ENCODE measurements at regions not wholly inside any gene's neighbourhood (a gene's known extent, or its start where the extent isn't known, plus 50 kb on each side); places are given as distances from the start of the nearest gene placed in this dataset.

GRCh38 chr1:95806171-95806570 is 572.2 kb downstream of the RWDD3 start (continued):
- TF ChIP-seq TAF1 (IDR thresholded peaks at IDR 0.05; ENCODE audit: low read depth, low read length) = no peak

GRCh38 chr1:95809391-95809790 is 575.4 kb downstream of the RWDD3 start:
- H3K27me3 ChIP-seq (replicated peaks in 1 of 4; ENCODE audit: control insufficient read depth in 3 of 4, extremely low read depth in 1 of 4, insufficient read depth in 3 of 4, low read length in 3 of 4) = no peaks in the 10 kb centered on the region
- no peak overlapping the region for H3K9ac ChIP-seq (replicated peaks in 1 of 4; ENCODE audit: extremely low read depth in 1 of 4, low read depth in 3 of 4, low read length in 3 of 4)
- H2BK15ac ChIP-seq (ENCODE audit: low read length) = no peak overlapping the region
- FAIRE-seq (no peak), DNase-seq (ENCODE audit: low read depth in 1 of 2, low spot score in 2 of 2) (no peak)
- no peak overlapping the region for H2BK5ac ChIP-seq (ENCODE audit: low read depth, low read length)
- no peak overlapping the region for H4K91ac ChIP-seq (replicated peaks; ENCODE audit: insufficient read length, low read length)
- H2AFZ ChIP-seq (ENCODE audit: low read length) = no peak overlapping the region
- no peaks in the 10 kb centered on the region for H3K23me2 ChIP-seq (ENCODE audit: low read depth, low read length)
- no peaks in the 10 kb centered on the region for H3K9me3 ChIP-seq (ENCODE audit: insufficient read depth in 2 of 2, low read depth in 1 of 2, low read length in 1 of 2)
- H4K5ac ChIP-seq (ENCODE audit: insufficient read length, low read depth, low read length) = no peak overlapping the region
- H3K14ac ChIP-seq (ENCODE audit: insufficient read length) = no peak overlapping the region
- H3K79me1 ChIP-seq (ENCODE audit: low read depth, low read length) = no peaks in the 10 kb centered on the region
- no peaks in the 10 kb centered on the region for H3K79me2 ChIP-seq (ENCODE audit: control insufficient read depth in 1 of 2, insufficient read depth in 2 of 2, low read length in 2 of 2)
- no peaks in the 10 kb centered on the region for H4K20me1 ChIP-seq (replicated peaks in 1 of 2; ENCODE audit: control insufficient read depth in 1 of 2, insufficient read depth in 2 of 2, low read length in 2 of 2)
- CTCF ChIA-PET (ENCODE audit: partially characterized antibody) = no interaction called here
- H3K27ac ChIP-seq (ENCODE audit: low read depth, low read length) = no peak overlapping the region
- no peak overlapping the region for H3K23ac ChIP-seq (ENCODE audit: insufficient read length)
- no peak overlapping the region for H4K8ac ChIP-seq (ENCODE audit: extremely low read depth, insufficient read depth, low read length)
- no peak overlapping the region for H2AK5ac ChIP-seq (ENCODE audit: low read depth, low read length)
- no peak overlapping the region for H3K56ac ChIP-seq (replicated peaks; ENCODE audit: insufficient read length, low read depth, low read length)
- H2BK12ac ChIP-seq (ENCODE audit: low read depth, low read length) = no peak overlapping the region
- no peak overlapping the region for H2BK120ac ChIP-seq (replicated peaks; ENCODE audit: low read depth, low read length)
- 93% methylated on average over 1 of the region's 1 CpG; no CpG with 5 or more reads in 1 of the 2 experiments for WGBS, 2 experiments (ENCODE audit: extremely low coverage in 1 of 2, insufficient coverage in 1 of 2, insufficient read length in 1 of 2, insufficient replicate concordance in 2 of 2, low coverage in 1 of 2, low lambda C conversion rate in 2 of 2, missing lambda C conversion rate in 1 of 2)
- no peaks in the 10 kb centered on the region for H3K36me3 ChIP-seq (ENCODE audit: control insufficient read depth in 2 of 4, insufficient read depth in 4 of 4, low read length in 3 of 4)
- no peak overlapping the region for H3K4ac ChIP-seq (replicated peaks; ENCODE audit: insufficient read length, low read depth, low read length)
- no peaks in the 10 kb centered on the region for H3K4me1 ChIP-seq (replicated peaks in 1 of 4; ENCODE audit: control insufficient read depth in 3 of 4, insufficient read depth in 4 of 4, low read length in 3 of 4)
- no peak overlapping the region for H2BK20ac ChIP-seq (ENCODE audit: low read length)
- POLR2A ChIA-PET (ENCODE audit: partially characterized antibody) = no interaction called here
- H3K4me3 ChIP-seq (ENCODE audit: extremely low read depth in 1 of 4, insufficient read depth in 2 of 4, low read depth in 3 of 4, low read length in 4 of 4) = no peak overlapping the region
- no peak overlapping the region for H3K18ac ChIP-seq (ENCODE audit: extremely low read depth, low read length)
- H3K4me2 ChIP-seq (ENCODE audit: insufficient read depth in 1 of 2, low read depth in 2 of 2, low read length in 2 of 2) = no peak overlapping the region
- TF ChIP-seq NRF1 (IDR thresholded peaks at IDR 0.05; ENCODE audit: low read depth, low read length) (no peak), SUZ12 (IDR thresholded peaks at IDR 0.05; ENCODE audit: low read length) (no peak), FOSL1 (IDR thresholded peaks at IDR 0.05; ENCODE audit: insufficient read depth, low read depth, low read length) (no peak), EGR1 (IDR thresholded peaks at IDR 0.05; ENCODE audit: borderline replicate concordance, low read depth, low read length) (no peak), POLR2AphosphoS5 (IDR thresholded peaks at IDR 0.05; ENCODE audit: low read depth, low read length) (no peak), HDAC6 (IDR thresholded peaks at IDR 0.05; ENCODE audit: low read depth, low read length) (no peak), CBX8 (IDR thresholded peaks at IDR 0.05; ENCODE audit: borderline replicate concordance, low read depth, low read length) (no peak), BACH1 (IDR thresholded peaks at IDR 0.05; ENCODE audit: low read length) (no peak), CTCF (IDR thresholded peaks at IDR 0.05; ENCODE audit: control extremely low read depth in 1 of 3, insufficient read depth in 1 of 3, low read depth in 1 of 3, low read length in 3 of 3) (no peak), RFX5 (IDR thresholded peaks at IDR 0.05; ENCODE audit: borderline replicate concordance, low read depth, low read length) (no peak), CHD2 (IDR thresholded peaks at IDR 0.05; ENCODE audit: low read length) (no peak)

Data from H1 (cell line).